Ishikawa (cell line): ENCODE measurements at regions not wholly inside any gene's neighbourhood (a gene's known extent, or its start where the extent isn't known, plus 50 kb on each side); places are given as distances from the start of the nearest gene placed in this dataset.

Source experiments
- CEBPB ChIP-seq: IDR thresholded peaks from 2 replicates; pipeline ENCODE4 v1.6.1; 2012
- CREB1 ChIP-seq: IDR thresholded peaks from 2 replicates; pipeline ENCODE4 v1.6.1; 2012; ENCODE audit warnings: low read depth
- EGR1 ChIP-seq: IDR thresholded peaks from 2 replicates; pipeline ENCODE4 v1.6.1; 2012
- EP300 ChIP-seq: IDR thresholded peaks from 2 replicates; pipeline ENCODE4 v1.6.1; 2012; ENCODE audit warnings: borderline replicate concordance
- FOXM1 ChIP-seq: IDR thresholded peaks from 2 replicates; pipeline ENCODE4 v1.6.1; 2012; ENCODE audit warnings: low read depth, borderline replicate concordance
- NFIC ChIP-seq: IDR thresholded peaks from 2 replicates; pipeline ENCODE4 v1.6.1; 2012
- RAD21 ChIP-seq: IDR thresholded peaks from 2 replicates; pipeline ENCODE4 v1.6.1; 2012; ENCODE audit warnings: low read depth
- TAF1 ChIP-seq: IDR thresholded peaks from 2 replicates; pipeline ENCODE4 v1.6.1; 2012; ENCODE audit warnings: low read depth, mild to moderate bottlenecking
- TCF12 ChIP-seq: IDR thresholded peaks from 2 replicates; pipeline ENCODE4 v1.6.1; 2012; ENCODE audit warnings: low read depth
- TEAD4 ChIP-seq: IDR thresholded peaks from 2 replicates; pipeline ENCODE4 v1.6.1; 2012
- YY1 ChIP-seq: IDR thresholded peaks from 2 replicates; pipeline ENCODE4 v1.6.1; 2012; ENCODE audit warnings: low read depth
- ZBTB7A ChIP-seq: IDR thresholded peaks from 2 replicates; pipeline ENCODE4 v1.6.1; 2012; ENCODE audit warnings: low read depth
- TF ChIP-seq, protein P1 (sequence below): IDR thresholded peaks from 2 replicates; pipeline ENCODE4 v1.6.1; 2012
- TF ChIP-seq, protein P2 (sequence below): IDR thresholded peaks from 2 replicates; pipeline ENCODE4 v1.6.1; 2012
- TF ChIP-seq, protein P3 (sequence below): IDR thresholded peaks from 2 replicates; pipeline ENCODE4 v1.6.1; 2012; ENCODE audit warnings: low read depth, mild to moderate bottlenecking

DNA sequence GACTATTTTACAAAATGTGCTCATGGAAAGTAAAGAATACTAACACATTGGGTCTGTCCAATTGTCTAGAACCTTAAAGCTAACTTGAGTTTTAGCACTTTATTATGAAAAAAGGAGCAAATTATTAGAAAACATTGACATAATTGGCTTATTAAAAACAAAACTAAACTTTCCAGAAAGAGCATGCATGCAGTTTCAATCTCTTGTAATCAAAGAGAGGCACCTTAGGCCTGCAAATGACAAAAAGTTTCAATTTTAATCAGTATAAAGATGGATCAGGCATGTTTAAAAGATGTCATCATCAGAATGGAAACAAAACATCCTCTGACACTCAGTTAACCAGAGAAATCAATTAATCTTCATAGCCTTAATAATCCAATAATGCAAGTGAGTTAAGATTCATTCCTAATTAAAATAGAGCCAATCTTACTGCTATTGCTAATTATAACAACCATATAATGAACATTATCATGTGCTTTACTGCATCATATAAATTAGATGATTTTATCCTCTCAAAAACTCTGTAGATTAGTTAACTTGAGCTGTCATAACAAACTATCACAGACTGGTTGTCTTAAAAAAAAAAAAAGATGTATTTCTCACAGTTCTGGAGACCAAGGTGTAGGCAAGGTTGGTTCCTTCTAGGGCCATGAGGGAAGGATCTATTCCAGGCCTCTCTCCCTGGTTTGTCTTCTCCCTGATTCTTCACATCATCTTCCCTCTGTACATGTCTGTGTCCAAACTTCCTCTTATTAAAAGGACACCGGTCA, 131.4 kb downstream of the RPAP3 start:
- TF ChIP-seq ZBTB7A (no peak), TEAD4 (no peak), EGR1 (no peak), TAF1 (no peak), FOXM1 (no peak), CEBPB (no peak), NFIC (no peak), RAD21 (no peak), CREB1 (no peak), YY1 (no peak)
- TF ChIP-seq, protein P1, sequence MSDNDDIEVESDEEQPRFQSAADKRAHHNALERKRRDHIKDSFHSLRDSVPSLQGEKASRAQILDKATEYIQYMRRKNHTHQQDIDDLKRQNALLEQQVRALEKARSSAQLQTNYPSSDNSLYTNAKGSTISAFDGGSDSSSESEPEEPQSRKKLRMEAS = no peak
- TF ChIP-seq, protein P2, sequence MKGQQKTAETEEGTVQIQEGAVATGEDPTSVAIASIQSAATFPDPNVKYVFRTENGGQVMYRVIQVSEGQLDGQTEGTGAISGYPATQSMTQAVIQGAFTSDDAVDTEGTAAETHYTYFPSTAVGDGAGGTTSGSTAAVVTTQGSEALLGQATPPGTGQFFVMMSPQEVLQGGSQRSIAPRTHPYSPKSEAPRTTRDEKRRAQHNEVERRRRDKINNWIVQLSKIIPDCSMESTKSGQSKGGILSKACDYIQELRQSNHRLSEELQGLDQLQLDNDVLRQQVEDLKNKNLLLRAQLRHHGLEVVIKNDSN = no peak
- TF ChIP-seq, protein P3, sequence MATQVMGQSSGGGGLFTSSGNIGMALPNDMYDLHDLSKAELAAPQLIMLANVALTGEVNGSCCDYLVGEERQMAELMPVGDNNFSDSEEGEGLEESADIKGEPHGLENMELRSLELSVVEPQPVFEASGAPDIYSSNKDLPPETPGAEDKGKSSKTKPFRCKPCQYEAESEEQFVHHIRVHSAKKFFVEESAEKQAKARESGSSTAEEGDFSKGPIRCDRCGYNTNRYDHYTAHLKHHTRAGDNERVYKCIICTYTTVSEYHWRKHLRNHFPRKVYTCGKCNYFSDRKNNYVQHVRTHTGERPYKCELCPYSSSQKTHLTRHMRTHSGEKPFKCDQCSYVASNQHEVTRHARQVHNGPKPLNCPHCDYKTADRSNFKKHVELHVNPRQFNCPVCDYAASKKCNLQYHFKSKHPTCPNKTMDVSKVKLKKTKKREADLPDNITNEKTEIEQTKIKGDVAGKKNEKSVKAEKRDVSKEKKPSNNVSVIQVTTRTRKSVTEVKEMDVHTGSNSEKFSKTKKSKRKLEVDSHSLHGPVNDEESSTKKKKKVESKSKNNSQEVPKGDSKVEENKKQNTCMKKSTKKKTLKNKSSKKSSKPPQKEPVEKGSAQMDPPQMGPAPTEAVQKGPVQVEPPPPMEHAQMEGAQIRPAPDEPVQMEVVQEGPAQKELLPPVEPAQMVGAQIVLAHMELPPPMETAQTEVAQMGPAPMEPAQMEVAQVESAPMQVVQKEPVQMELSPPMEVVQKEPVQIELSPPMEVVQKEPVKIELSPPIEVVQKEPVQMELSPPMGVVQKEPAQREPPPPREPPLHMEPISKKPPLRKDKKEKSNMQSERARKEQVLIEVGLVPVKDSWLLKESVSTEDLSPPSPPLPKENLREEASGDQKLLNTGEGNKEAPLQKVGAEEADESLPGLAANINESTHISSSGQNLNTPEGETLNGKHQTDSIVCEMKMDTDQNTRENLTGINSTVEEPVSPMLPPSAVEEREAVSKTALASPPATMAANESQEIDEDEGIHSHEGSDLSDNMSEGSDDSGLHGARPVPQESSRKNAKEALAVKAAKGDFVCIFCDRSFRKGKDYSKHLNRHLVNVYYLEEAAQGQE = no peak

DNA sequence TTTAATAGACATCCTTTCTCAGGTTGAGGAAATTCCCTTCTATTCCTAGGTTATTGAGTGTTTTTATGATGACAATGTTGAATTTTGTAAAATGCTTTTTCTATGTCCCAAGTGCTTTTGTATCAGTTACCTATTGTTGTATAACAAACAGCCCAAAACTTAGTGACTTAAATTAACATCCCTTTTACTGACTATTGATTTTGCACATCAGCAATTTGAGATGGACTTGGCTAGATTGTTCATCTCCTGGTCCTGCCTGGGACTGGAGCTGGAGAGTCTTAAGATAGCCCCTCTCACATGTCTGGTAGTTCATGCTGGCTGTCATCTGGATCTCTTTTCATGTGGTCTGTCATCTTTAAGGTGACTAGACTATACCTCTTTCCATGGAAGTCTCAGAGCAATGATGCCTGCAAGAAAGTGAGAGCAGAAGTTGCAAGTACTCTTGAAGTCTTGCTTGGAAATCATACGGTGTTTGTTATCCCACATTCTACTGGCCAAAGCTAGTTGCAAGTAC, 132.6 kb downstream of the RPAP3 start:
- no peak for TF ChIP-seq CREB1
- no peak for TF ChIP-seq EP300
- TF ChIP-seq, protein P2 = no peak
- TF ChIP-seq CEBPB = no peak
- TF ChIP-seq EGR1 = no peak
- no peak for TF ChIP-seq ZBTB7A
- TF ChIP-seq NFIC = no peak
- no peak for TF ChIP-seq YY1
- TF ChIP-seq, protein P1 = no peak
- TF ChIP-seq TAF1 = no peak

DNA sequence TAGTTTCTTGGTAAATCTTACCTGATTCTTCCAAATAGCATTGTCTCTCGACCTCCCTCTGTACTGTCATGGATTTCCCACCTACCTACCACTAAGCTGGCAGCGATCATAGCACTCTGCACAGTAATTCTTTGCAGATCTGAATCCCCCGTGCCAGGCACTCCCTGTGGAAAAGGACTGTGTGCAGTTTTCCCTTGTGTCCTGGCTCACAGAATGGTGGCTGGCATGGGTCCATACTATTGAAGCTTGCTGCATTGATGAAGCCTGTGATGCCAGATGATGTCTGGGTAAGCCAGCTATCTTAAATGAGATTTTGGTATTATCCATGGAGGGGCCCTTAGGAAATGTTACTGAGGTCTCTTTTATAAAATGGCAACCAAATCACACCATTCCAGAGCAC, 135.7 kb downstream of the RPAP3 start:
- TF ChIP-seq CEBPB = no peak
- TF ChIP-seq FOXM1 = no peak
- TF ChIP-seq CREB1 = no peak
- TF ChIP-seq, protein P3 = no peak
- TF ChIP-seq TCF12 = no peak
- TF ChIP-seq RAD21 = no peak
- TF ChIP-seq, protein P1 = no peak
- no peak for TF ChIP-seq TAF1
- TF ChIP-seq NFIC = no peak
- TF ChIP-seq EGR1 = no peak
- TF ChIP-seq, protein P2 = no peak
- no peak for TF ChIP-seq YY1
- no peak for TF ChIP-seq ZBTB7A

DNA sequence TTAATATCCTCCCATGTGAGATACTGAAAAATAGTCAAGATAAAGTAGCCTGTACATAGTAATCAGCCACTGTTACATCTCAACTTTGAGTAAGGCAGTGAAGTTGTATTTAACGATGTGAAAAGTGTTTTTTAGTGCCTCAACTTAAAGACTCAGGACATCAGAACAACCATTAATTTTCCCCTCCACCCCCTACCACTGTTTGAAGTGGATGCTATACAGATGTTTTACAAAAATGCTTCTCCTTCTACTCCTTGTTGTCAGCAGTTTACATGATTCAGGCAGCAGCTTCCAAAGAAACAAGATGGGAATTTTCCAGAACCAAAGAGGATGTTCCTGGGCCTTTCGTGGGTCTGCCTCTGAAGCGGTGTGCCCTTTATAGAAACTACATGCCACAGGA, 143.6 kb downstream of the RPAP3 start:
- TF ChIP-seq NFIC (no peak), EP300 (no peak), EGR1 (no peak), ZBTB7A (no peak), TEAD4 (no peak), FOXM1 (no peak), RAD21 (no peak), YY1 (no peak), CEBPB (no peak), TCF12 (no peak), CREB1 (no peak), TAF1 (no peak)
- TF ChIP-seq, protein P2 = no peak
- TF ChIP-seq, protein P1 = no peak
- TF ChIP-seq, protein P3 = no peak
